Muscle of back (tissue), 3 donors: ENCODE measurements at regions not wholly inside any gene's neighbourhood (a gene's known extent, or its start where the extent isn't known, plus 50 kb on each side); places are given as distances from the start of the nearest gene placed in this dataset.
"Not testable (repeated sequence)": the region's sequence is repeated elsewhere in the genome, so short reads cannot be mapped to it uniquely, and the experiment has no call there.

Experiments
- DNase-seq, 3 donors: peaks; one replicate each; pipeline versions ENCODE4 v3.0.0 to v3.0.0-alpha.2; 2013

DNA sequence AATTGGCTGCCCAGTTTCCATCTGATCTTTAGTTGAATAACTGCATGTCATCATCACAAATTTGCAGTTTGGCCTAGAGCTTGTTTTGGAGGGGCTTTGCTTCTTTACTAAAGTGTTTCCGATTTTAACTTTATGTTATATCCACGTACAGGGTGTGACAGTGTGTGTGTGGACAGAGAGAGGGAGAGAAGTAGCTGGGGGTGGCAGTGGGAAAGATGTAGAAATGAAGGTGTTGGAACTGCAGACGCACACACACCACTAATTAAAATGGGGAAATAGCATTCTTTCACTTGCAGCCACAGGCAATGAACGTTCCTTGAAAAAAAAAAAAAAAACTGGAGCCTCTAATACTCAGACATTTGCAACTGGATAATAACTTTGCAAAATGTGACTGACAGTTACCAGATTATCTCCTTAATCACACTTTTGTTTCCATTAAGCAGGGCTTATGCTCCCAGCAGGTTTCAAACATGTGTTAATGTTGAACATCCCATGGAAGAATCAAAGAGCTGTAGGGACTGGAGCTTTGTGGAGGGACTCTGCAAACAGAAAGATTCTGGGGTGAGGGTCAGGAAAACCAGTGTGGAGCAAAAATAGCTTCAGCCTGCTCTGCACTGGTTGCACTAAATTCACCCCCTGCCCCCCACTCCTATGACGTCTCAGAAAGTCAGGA, 238.1 kb upstream of the TENM4 start:
- DNase-seq, result no peak

DNA sequence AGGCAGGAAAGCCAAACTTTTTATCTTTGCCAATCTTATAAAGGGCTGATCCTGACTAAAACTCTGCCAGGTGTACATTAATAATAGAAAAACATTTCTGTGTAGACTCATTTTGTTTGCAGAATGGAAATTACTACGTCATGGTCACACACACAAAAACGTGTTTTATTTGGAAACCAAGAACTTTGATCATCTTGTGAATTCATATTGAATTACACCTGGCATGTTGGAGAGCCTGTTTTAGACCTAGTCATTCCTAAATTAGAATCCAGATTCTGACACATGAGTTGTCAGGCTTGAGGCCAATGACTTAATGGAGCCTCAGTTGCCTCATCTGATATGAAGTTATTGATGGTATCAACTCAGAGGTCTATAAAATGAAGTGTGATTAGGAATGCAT, 235.6 kb upstream of the TENM4 start:
- DNase-seq, result no peak

DNA sequence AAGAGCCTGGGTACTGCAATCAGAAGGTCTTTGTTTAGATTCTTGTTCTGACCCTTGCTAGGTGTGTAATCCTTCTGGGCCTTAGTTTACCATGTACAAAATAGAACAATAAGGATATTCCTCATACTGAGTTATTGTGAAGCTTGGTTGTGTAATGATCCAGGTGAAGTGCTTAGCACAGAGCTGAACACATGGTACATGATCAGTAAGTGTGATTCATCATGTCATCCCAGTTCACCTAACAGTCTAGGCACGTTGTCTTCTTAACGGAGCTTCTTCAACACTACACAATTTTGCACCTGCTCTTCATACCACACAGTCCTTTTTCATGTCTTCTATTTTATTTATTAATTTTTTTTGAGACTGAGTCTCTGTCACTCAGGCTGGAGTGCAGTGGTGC, 234.3 kb upstream of the TENM4 start:
- no peak for DNase-seq

DNA sequence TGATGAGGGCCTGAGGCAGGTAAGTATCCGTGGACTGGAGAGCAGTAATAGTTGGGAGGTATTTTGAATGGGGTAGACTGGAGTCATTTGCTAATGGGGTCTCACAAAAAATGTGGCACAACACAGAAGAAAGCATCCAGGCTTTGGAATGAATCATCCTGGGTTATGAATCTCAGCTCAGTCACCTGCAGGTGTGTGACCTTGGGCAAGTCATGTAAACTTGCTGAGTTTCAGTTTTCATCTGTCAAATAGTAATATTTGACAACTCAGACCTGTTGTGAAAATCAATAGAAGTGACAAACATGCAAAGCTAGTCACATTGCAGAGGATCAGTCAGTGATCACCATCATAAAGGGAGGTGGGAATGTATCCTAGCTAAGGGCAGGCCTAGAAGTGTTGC, 232.0 kb upstream of the TENM4 start:
- DNase-seq, result no peak

DNA sequence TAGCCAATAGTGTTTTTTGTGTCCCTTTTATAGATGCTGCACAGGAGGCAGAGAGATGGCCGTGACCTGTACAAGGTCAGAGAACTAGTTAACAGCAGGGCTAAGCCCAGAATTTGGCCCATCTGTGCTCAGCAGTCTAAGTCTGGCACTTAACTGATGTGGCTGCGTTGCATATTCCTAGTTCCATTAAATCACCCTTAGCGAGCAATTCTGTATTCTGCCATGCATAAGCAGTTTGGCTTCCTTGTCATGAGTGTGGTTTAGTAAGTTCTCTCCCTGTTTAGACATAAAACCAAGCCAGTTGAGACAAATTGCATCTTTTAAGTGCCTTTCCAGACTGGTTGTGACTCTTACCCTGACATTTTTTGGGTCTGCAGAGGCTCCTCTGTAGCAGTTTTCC, 230.6 kb upstream of the TENM4 start:
- DNase-seq, result no peak

DNA sequence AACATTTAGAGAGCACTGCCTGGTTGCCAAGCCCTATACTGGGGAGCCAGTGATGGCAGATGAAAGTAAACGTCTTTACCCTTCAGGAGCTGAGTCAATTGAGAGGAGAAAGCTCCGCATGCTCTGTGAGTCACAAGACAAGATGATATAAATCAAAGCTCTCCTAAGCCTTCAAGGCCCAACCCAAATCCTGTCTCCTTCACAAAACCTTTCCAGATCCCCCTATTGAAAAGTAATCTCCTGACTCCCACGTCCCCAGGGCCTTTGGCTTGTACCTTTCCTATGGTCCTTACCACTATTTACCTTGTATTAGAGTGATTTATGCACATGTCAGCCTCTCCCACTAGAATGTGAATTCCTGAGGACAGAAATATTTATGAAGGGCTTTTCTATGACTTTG, 230.1 kb upstream of the TENM4 start:
- DNase-seq, result no peak

DNA sequence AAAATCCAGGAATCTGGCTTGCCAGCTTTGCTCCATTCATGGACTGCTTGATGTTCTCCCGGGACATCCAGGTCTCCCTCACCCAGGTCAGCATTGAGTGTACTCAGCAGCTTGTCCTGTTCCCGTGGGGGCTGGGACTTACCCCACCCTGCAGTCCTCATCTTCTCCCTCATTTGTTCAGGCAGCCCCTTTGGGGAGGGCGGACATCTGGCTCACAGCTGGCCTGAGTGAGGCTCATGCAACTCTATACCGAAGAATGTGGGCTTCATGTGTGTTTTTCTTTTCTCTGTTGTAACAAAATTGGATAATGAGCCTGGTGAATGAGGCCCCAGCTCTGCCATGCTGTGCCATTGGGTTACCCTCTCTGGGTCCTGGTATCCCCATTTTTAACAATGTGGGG, 227.7 kb upstream of the TENM4 start:
- peak in 1 of 3 donors; percentile 57 for DNase-seq

DNA sequence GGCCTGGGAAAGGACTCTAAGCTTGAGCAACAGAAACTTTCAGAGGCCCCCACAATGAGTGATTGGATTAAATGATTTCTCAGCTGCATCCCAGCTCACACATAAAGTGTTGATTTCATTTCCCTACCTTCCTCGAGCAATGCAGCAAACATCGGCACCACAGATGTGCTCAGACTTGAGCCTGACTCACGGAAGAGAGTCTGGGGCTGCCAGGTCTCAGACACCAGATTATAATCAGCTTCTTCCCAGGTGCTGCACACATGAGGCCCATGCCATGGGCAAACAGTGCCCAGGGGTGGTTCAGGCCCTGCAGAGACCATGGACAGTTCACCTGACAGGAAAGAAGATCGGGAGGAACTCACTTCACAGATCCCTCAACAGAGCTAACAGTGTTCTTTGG, 226.6 kb upstream of the TENM4 start:
- no peak for DNase-seq

DNA sequence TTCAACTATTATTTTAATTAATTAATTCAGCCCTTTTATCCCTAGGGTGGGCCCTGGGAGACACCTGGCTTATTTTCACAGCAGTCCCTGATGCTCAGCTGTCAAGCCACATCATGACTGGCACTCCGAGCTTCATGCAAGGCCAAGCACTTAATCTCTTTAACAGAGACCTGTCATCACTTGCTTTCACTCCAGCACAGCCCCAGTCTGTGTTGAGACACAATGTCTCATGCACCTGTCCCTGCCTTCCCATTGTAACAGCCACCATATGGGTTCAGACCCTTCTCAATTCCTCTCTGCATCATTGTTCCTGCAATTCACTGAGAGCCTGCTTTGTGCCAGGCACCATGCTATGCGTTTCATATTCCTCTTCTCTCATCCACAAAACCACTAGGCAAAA, 222.2 kb upstream of the TENM4 start:
- no peak for DNase-seq

DNA sequence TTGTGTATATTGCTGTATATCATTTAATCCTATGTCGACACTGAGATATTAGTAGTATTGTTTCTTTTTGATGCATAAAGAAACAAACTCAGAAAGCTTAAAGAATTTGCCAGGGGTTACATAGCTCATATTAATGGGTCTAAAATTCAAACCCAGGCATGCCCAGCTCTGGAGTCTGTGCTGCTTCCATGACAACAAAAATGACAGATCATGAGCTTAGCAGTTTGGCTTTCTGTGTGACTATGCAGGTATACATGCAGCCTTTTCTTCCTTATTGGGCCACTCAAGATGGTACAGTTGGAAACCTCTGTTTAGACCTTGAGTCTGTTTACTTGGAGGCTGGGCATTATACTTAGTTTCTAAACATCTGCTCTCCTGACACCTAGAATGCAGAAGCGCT, 220.5 kb upstream of the TENM4 start:
- no peak for DNase-seq

DNA sequence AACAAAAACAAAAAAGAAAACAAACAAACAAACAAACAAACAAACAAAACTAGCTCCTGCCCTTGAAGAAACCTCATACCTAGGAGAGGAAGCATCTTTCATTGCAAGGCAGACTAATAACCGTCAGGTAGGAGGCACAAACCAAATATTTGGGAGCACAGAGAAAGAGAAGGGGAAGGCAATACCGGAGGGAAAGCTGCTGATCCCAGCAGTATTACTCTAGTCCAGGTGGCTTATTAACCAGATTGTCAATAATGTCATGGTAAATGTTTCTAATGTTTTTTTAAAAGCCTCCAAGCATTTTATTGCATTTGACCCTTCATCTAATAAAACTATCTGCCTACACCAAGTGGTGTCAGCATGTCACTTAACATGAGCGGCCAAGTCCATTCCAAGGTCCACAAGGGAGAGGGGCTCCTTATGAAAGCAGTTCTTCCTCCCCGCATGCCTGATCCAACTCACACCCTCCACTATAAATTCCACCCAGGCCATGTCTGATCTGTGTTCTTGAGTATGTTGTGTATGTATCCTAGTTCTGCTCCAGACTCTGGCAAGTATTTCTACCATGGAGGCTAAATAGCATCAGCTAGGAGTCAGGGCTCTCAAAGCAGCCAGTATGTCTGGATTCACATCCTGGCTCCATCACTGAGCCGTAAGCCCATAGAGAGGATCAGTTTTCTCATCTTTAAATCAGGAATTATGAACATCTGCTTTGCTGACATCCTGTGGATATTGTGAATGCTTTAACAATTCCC, 208.1 kb upstream of the TENM4 start:
- DNase-seq, result peak; percentile 11 to 79 (median 51)

DNA sequence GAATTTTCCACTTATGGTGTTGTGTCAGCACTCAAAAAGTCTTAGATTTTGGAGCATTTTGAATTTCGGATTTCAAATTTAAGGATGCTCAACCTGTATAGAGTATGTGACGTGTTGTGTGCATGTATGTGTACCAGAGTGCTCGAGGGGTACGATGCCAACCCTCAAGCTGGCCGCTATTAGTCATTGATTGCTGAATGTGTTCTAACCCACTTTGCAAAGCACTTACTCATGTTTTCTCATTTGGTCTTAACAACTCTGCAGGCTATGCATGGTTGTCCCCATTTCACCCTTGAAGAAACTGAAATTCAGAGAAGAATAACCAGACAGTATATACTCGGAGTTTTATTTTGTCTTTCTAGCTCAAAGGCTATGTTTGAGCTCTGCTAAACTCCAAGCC, 196.4 kb upstream of the TENM4 start:
- DNase-seq, result no peak

DNA sequence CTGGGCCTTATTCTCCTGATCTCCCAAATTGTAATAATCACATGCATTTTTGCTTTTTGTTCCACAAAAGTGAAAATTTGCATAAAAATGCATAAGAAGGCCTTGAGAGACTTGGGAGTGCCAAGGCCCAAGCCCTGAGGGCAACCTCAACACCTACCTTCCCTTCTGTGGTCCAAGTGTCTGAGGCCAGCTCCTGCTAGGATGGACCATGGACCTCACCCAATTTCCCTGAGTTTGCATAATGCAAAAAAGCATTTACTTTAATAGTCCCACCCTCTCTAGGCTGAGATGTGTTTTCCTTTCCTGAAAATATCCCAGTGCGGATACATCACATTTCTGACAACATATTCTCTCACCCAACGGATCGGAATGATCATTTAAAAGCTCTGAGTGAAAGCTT, 194.1 kb upstream of the TENM4 start:
- DNase-seq, result no peak

DNA sequence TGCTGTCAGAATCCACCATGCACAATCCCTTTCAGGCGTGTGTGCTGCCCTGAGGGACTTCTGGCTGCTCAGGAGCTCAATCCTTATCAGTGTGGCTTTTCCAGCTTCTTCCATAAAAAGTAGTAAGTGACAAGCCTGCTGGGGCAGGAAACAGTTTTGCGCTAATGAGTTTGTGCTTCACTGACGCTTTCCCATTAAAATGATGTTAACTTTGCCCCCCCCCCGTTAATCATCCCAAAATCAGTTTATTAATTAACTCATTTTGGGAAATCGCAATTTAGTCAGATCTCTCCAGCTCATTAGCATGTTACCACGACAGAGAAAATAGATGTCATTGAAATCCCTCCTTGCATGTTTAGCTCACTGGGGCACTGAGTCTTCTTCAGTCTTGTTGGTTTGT, 186.5 kb upstream of the TENM4 start:
- no peak for DNase-seq

DNA sequence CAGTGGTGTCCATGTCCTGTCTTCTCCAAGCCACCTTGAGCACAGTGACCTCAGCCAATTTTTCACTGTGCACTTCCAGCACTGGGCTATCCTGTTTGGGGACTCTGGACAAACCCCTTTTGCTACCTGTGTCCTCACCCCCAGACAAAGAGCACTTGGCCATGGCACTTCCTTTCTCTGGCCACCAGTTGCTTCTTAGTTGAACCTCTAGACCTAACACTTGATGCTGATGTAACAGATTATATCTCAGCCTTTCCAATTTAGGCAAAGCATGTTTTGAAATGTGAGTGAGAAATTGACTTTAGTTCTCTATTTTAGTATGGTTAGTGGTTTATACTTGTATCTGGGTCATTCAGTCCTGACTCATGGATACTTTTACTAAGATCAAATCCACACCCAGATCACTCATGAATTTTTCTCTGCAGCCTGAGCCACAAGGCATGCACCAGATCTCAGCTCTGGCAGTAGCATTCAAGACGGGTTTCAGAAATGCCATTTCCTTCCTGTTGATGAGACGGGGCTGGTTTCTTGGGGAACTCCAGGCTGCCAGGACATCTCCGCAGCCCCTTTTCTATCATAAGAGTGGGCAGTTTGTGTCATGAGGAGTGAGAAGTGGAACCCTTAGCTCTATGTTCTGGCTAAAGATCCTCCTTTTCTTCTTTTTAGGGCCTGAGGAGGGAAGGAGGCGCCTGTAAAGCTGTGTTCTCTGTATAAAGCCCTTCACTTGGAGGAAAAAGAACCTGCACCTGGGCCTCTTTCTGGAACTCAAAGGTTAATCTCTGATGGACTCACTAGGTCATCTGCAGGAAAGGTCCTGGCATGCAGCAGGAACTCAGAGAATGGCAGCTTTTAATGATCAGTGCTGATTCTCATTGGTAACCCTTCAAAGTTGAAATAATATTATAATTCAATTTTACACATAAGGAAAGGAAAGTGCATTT, 185.6 kb upstream of the TENM4 start:
- DNase-seq, result no peak

DNA sequence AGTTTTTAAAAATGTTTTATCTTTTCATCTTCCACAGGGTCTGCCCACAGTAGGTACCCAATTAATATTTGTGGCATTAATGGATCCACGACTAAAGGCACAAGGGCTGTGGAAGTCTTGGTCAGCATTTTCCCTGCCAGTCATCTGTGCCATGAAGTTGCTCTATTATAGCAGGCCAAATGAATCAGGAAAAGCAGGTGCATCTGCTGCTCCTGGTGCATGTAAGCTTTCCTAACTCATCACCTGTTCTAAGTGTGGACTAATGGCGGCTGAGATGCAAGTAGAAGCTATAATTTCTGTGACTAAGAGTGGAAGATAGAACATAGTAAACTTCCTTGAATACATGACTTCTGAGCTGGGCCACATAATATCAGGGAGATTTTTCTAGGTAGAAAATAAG, 182.5 kb upstream of the TENM4 start:
- no peak for DNase-seq

DNA sequence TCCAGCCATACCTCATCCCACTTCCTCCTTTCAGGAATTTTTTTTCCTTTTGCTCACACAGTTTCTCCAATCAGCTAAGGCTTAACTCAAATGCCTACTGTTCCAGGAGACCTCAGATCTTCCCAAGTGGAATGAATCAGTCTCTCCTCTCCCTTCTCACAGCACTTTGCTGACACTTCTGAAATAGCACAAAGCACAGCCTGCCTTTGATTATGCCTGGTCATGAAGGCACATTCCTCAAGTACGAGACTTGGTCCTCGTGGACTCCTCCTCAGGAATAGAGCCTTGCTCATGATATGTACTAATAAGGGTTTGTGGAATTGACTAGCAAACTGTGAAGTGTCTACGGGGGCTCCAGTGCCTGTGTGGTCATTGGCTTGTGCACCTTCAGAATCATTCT, 176.7 kb upstream of the TENM4 start:
- no peak for DNase-seq

DNA sequence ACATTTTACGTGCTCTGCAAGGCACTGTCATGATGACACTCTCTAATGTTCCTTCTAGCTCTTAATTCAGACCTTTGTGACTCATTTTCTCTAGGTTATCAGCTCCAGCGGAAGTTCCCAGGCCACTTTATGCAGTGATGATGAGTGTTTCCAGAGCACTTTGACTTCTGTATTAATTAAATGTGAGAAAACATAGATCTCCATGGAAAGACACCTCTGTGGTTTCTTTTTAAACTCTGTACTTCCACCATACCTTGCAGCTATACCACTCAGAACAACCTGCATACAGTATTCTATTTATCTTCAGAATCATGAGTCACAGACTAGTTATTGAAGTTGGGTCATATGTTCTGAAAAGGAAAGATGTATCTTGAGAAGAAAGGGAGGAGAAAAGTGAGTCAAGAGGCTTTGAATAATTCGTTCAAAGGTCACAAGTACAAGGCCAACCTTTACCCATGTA, 175.6 kb upstream of the TENM4 start:
- DNase-seq, result no peak

DNA sequence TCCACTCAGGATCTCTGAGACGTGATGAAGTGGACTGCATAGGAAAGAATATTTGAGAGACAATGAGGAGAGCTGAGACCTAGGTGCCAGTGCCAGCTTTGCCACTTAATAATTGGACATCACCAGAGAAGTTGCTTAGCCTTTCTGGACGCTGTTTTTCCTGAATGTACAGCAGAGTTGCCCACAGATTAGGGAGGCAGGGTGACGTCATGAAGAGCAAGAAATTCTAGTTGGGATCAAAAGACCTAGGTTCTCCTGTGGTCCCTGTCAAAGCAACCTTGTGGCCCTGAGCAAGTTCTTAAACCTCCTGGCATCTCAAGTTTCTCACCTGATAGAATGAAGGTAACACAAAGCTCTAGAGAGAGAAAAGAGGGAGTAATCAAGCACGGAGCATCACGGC, 174.6 kb upstream of the TENM4 start:
- DNase-seq, result no peak

DNA sequence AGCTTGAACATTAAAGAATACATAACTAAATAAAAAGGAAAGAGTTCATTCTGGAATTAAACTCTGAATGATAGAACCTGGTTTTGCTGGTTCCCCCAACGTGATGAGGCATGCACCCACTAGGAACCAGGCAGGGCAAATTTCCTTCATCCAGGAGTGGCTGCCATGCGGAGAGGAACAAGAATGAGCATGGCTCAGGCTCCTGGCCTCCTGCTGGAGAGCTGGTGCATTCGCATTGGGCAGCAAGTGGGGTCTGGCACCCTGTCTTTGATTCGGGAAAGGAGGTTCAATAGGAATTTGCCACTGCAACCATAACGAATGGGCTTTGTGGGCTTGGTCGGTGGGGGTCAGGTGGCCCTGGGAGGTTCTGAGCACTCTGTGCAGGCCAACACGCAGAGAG, 169.8 kb upstream of the TENM4 start:
- DNase-seq, result no peak

DNA sequence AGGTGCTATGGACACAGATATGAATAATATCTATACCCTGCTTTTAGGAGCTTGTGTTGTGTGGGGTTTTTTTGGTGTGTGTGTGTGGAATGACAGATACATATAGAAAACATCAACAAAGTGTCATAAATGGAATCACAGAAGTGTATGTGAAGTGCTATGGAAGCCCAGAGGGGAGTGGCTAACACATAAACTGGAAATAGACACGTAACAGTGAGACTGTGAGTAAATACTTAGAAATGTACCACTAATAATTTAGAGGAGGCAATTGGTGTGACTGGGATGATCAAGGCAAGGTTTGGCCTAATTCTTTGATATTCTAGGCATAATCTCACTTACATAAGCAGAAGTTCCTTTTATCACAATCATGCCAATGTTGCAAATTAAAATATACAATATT, 169.3 kb upstream of the TENM4 start:
- DNase-seq, result no peak

DNA sequence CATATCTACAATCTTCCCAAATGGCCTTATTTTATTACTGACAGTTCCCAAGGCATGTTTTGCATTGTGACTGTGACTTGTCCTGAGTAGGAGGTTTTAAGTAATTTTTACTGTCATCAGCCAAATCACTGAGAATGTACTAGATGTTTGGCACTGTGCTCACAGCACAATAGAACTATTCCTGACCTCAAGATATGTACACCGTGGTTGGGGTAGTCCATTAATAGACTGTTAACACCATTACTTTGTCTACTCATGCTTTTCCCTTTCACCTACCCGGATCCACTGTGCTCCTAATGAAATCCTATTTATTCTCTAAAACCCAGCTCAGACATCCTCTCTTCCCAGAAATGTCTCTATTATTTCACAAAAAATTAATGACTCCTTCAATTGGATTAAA, 168.7 kb upstream of the TENM4 start:
- DNase-seq, result no peak

DNA sequence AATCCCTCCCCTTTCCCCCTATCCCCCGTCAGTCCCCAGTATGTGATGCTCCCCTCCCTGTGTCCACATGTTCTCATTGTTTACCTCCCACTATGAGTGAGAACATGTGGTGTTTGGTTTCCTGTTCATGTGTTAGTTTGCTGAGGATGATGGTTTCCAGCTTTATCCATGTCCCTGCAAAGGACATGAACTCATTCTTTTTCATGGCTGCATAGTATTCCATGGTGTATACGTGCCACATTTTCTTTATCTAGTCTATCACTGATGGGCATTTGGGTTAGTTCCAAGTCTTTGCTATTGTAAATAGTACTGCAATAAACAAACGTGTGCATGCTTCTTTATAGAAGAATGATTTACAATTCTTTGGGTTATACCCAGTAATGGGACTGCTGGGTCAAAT, 165.6 kb upstream of the TENM4 start:
- DNase-seq, result not testable (repeated sequence)
